ENCODE measurements at regions not wholly inside any gene's neighbourhood (a gene's known extent, or its start where the extent isn't known, plus 50 kb on each side); places are given as distances from the start of the nearest gene placed in this dataset.
"Not testable (repeated sequence)": the region's sequence is repeated elsewhere in the genome, so short reads cannot be mapped to it uniquely, and the experiment has no call there.

DNA sequence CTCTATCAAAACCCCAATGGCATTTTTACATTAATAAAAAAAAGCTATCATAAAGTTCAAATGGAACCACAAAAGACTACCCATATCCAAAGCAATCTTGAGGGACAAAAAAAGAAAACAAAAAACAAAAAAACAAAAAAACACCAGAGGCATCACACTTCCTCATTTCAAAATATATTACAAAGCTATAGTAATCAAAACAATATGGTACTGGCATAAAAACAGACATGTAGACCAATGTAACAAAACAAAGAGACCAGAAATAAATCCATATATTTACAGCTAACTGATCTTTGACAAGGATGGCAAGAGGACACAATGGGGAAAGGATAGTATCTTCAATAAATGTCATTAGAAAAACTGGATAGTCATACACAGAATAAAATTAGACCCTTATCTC, 245.1 kb upstream of the MSX2 start:
- no peak for DNase-seq (ENCODE audit: low spot score in 2 of 2)
- Histone ChIP-seq H3K27me3 (ENCODE audit: low read depth) (no peaks in the 10 kb centered on the region), H3K36me3 (replicated peaks) (no peaks in the 10 kb centered on the region), H3K4me1 (no peaks in the 10 kb centered on the region), H3K4me3 (no peak overlapping the region), H3K9me3 (no peaks in the 10 kb centered on the region)
- in situ Hi-C loops (cut with MboI; ENCODE audit: low sequenced_read_pairs), result no loop called here

GRCh38 chr5:174481737-174482136, 242.6 kb upstream of the MSX2 start:
- Histone ChIP-seq H3K27me3 (ENCODE audit: low read depth) (no peaks in the 10 kb centered on the region), H3K4me1 (no peaks in the 10 kb centered on the region), H3K9me3 (no peaks in the 10 kb centered on the region), H3K4me3 (no peak overlapping the region), H3K36me3 (replicated peaks) (no peaks in the 10 kb centered on the region)
- in situ Hi-C loops (cut with MboI; ENCODE audit: low sequenced_read_pairs), result no loop called here
- no peak for DNase-seq (ENCODE audit: low spot score in 2 of 2)

DNA sequence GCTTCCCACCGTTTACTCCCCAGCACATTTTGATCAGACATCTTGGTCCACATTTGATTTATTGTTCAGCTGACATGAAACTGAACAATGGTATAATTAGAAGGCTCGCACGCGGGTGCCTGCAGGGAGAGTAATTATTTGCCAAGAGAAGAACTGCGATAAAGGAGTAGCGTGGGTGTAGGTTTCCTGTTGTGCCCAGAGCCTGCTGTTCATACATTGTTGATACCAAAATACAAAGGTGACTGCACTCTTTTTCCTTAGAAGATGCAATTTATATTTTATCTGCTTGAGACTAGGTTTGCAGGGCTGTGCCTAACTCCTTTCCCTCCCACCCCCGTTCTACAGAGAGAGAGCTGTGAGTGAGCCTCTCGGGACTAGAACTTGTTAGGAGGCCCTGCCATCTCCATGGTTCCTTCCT, 241.8 kb upstream of the MSX2 start:
- Histone ChIP-seq H3K4me1 (no peaks in the 10 kb centered on the region), H3K9me3 (no peaks in the 10 kb centered on the region), H3K4me3 (no peak overlapping the region), H3K27me3 (ENCODE audit: low read depth) (no peaks in the 10 kb centered on the region), H3K36me3 (replicated peaks) (no peaks in the 10 kb centered on the region)
- no peak for DNase-seq (ENCODE audit: low spot score in 2 of 2)
- in situ Hi-C loops (cut with MboI; ENCODE audit: low sequenced_read_pairs), result no loop called here

DNA sequence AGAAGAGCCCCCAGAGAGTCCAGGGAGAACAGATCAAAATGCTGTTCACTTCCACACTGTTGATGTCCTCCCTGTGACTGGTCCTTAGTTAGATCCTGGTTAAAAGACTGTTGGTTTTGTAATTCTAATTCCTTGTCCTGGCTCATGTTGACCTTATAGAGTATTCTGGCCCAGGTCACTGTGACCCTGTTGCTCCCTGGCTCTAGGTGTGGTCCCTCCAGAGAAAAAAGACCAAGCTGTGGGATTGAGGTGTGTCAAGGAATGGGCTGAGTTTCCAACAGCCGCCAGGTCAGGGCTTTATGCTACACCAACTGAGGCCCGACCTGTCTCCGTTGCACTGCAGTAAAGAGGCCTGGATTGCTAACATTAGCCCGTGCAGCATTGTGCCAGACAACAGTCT, 241.0 kb upstream of the MSX2 start:
- no peak for DNase-seq (ENCODE audit: low spot score in 2 of 2)
- Histone ChIP-seq H3K4me3 (no peak overlapping the region), H3K36me3 (replicated peaks) (no peaks in the 10 kb centered on the region), H3K4me1 (no peaks in the 10 kb centered on the region), H3K27me3 (ENCODE audit: low read depth) (no peaks in the 10 kb centered on the region), H3K9me3 (no peaks in the 10 kb centered on the region)
- in situ Hi-C loops (cut with MboI; ENCODE audit: low sequenced_read_pairs), result no loop called here

GRCh38 chr5:174489215-174489614, 235.2 kb upstream of the MSX2 start:
- H3K27me3 ChIP-seq (ENCODE audit: low read depth), result no peaks in the 10 kb centered on the region
- no peak overlapping the region for H3K4me3 ChIP-seq
- no peaks in the 10 kb centered on the region for H3K4me1 ChIP-seq
- H3K9me3 ChIP-seq, result no peaks in the 10 kb centered on the region
- DNase-seq (ENCODE audit: low spot score in 2 of 2), result no peak
- H3K36me3 ChIP-seq (replicated peaks), result no peaks in the 10 kb centered on the region
- in situ Hi-C loops (cut with MboI; ENCODE audit: low sequenced_read_pairs), result no loop called here

GRCh38 chr5:174489920-174490597, 234.3 kb upstream of the MSX2 start:
- no peak overlapping the region for H3K4me3 ChIP-seq
- H3K9me3 ChIP-seq, result no peaks in the 10 kb centered on the region
- no peak for DNase-seq (ENCODE audit: low spot score in 2 of 2)
- H3K4me1 ChIP-seq, result no peaks in the 10 kb centered on the region
- H3K27me3 ChIP-seq (ENCODE audit: low read depth), result no peaks in the 10 kb centered on the region
- in situ Hi-C loops (cut with MboI; ENCODE audit: low sequenced_read_pairs), result no loop called here
- H3K36me3 ChIP-seq (replicated peaks), result no peaks in the 10 kb centered on the region

GRCh38 chr5:174490728-174491127, 233.7 kb upstream of the MSX2 start:
- no peaks in the 10 kb centered on the region for H3K27me3 ChIP-seq (ENCODE audit: low read depth)
- in situ Hi-C loops (cut with MboI; ENCODE audit: low sequenced_read_pairs), result no loop called here
- no peak overlapping the region for H3K4me3 ChIP-seq
- H3K36me3 ChIP-seq (replicated peaks), result no peaks in the 10 kb centered on the region
- H3K9me3 ChIP-seq, result no peaks in the 10 kb centered on the region
- DNase-seq (ENCODE audit: low spot score in 2 of 2), result no peak
- no peaks in the 10 kb centered on the region for H3K4me1 ChIP-seq

GRCh38 chr5:174491265-174491664, 233.1 kb upstream of the MSX2 start:
- H3K4me3 ChIP-seq, result no peak overlapping the region
- in situ Hi-C loops (cut with MboI; ENCODE audit: low sequenced_read_pairs), result no loop called here
- no peak for DNase-seq (ENCODE audit: low spot score in 2 of 2)

DNA sequence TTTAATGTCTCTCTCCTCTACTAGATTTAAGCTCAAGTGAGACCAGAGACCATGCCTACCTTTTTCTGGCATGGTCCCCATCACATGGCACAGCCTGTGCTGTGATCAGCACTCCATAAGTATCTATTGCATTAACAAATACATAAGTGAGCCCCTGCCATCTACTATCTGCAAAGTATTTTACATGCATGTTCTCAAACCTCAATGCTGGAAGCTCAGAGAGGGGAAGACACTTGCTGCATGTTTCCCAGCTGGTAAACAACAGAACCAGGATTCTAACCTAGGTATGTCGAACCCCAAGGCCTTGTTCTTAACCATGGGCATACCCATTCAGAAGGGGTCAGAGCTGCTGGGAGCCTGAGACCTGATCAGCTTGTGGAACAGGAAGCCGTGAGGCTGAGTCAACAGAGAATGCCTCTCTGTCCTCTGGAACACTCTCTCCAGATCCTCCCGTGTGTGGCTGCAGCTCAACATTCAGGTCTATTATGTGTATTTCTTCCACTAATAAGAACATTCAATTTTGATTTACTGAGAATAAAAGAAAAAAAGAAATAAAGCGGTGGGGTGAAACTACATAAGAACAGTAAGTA, 232.5 kb upstream of the MSX2 start:
- in situ Hi-C loops (cut with MboI; ENCODE audit: low sequenced_read_pairs), result no loop called here
- no peaks in the 10 kb centered on the region for H3K36me3 ChIP-seq (replicated peaks)
- no peaks in the 10 kb centered on the region for H3K4me1 ChIP-seq
- no peak overlapping the region for H3K4me3 ChIP-seq
- no peaks in the 10 kb centered on the region for H3K27me3 ChIP-seq (ENCODE audit: low read depth)
- H3K9me3 ChIP-seq, result no peaks in the 10 kb centered on the region
- no peak for DNase-seq (ENCODE audit: low spot score in 2 of 2)

More at GRCh38 chr5:174491265-174491664, 233.1 kb upstream of the MSX2 start:
- Histone ChIP-seq H3K27me3 (ENCODE audit: low read depth) (no peaks in the 10 kb centered on the region), H3K4me1 (no peaks in the 10 kb centered on the region), H3K36me3 (replicated peaks) (no peaks in the 10 kb centered on the region), H3K9me3 (no peaks in the 10 kb centered on the region)

DNA sequence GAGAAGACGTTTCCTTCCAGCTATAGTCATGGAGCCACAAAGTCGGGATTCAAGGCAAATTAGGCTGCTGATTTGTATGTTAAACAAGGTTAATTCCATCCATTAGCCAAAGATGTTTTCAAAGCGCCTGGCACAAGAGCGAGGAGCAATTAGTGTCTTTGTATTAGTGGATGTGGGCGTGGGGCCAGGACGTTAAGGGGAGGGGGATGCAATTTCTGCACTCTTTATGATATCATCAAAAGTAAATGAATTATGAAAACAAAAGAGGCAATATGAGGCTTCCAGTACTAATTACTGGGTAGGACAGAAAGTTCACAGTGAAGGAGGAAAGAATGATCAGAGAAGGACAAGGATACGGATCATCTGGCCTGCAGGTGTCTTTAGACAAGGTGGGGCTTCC, 230.9 kb upstream of the MSX2 start:
- Histone ChIP-seq H3K4me1 (no peaks in the 10 kb centered on the region), H3K36me3 (replicated peaks) (no peaks in the 10 kb centered on the region), H3K27me3 (ENCODE audit: low read depth) (no peaks in the 10 kb centered on the region), H3K4me3 (no peak overlapping the region), H3K9me3 (0 out of 2 replicates have a peak, but pooled peaks cover 3% of the 10 kb centered on the region)
- DNase-seq (ENCODE audit: low spot score in 2 of 2), result no peak
- in situ Hi-C loops (cut with MboI; ENCODE audit: low sequenced_read_pairs), result no loop called here

DNA sequence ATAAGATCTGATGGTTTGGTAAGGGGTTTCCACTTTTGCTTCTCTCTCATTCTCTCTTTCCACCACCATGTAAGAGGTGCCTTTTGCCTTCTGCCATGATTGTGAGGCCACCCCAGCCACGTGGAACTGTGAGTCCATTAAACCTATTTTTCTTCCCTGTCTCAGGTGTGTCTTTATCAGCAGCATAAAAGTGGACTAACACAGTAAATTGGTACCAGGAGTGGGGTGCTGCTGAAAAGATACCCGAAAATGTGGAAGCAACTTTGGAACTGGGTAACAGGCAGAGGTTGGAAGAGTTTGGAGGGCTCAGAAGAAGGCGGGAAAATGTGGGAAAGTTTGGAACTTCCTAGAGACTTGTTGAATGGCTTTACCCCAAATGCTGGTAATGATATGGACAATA, 226.4 kb upstream of the MSX2 start:
- H3K27me3 ChIP-seq (ENCODE audit: low read depth); H3K4me1 ChIP-seq; DNase-seq (ENCODE audit: low spot score in 2 of 2); H3K4me3 ChIP-seq; H3K36me3 ChIP-seq (replicated peaks); H3K9me3 ChIP-seq; in situ Hi-C loops (cut with MboI; ENCODE audit: low sequenced_read_pairs): not testable (repeated sequence)

DNA sequence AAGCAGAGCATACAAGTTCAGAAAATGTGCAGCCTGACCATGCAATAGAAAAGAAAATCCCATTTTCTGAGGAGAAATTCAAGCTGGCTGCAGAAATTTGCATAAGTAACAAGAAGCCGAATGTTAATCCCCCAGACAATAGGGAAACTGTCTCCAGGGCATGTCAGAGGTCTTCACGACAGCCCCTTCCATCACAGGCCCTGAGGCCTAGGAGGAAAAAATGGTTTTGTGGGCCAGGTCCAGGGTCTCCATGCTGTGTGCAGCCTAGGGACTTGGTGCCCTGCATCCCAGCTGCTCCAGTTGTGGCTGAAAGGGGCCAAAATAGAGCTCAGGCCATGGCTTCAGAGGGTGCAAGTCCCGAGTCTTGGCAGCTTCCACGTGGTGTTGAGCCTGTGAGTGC, 225.8 kb upstream of the MSX2 start:
- H3K4me3 ChIP-seq; H3K9me3 ChIP-seq; in situ Hi-C loops (cut with MboI; ENCODE audit: low sequenced_read_pairs); H3K4me1 ChIP-seq; H3K27me3 ChIP-seq (ENCODE audit: low read depth); DNase-seq (ENCODE audit: low spot score in 2 of 2); H3K36me3 ChIP-seq (replicated peaks): not testable (repeated sequence)

GRCh38 chr5:174500636-174501035, 223.7 kb upstream of the MSX2 start:
- H3K4me3 ChIP-seq, result no peak overlapping the region
- no peaks in the 10 kb centered on the region for H3K36me3 ChIP-seq (replicated peaks)
- peaks cover 3% of the 10 kb centered on the region; the same call in 1 of the 2 replicates for H3K9me3 ChIP-seq
- no peaks in the 10 kb centered on the region for H3K27me3 ChIP-seq (ENCODE audit: low read depth)
- in situ Hi-C loops (cut with MboI; ENCODE audit: low sequenced_read_pairs), result no loop called here
- DNase-seq (ENCODE audit: low spot score in 2 of 2), result no peak
- no peaks in the 10 kb centered on the region for H3K4me1 ChIP-seq

GRCh38 chr5:174501461-174502069, 222.8 kb upstream of the MSX2 start:
- DNase-seq (ENCODE audit: low spot score in 2 of 2), result no peak
- Histone ChIP-seq H3K4me1 (no peaks in the 10 kb centered on the region), H3K27me3 (ENCODE audit: low read depth) (no peaks in the 10 kb centered on the region), H3K9me3 (peaks cover 3% of the 10 kb centered on the region; the same call in 1 of the 2 replicates), H3K4me3 (no peak overlapping the region), H3K36me3 (replicated peaks) (no peaks in the 10 kb centered on the region)
- in situ Hi-C loops (cut with MboI; ENCODE audit: low sequenced_read_pairs), result no loop called here

All from HAP-1 (cell line).